Lower lobe of right lung (tissue), 2 donors: ENCODE measurements at regions not wholly inside any gene's neighbourhood (a gene's known extent, or its start where the extent isn't known, plus 50 kb on each side); places are given as distances from the start of the nearest gene placed in this dataset.
A peak's percentile ranks its signal among the peaks of the same experiment; 100 is the strongest.
"Not testable (repeated sequence)": the region's sequence is repeated elsewhere in the genome, so short reads cannot be mapped to it uniquely, and the experiment has no call there.

ENCODE experiments used
- ATAC-seq, 2 donors: fragments of 200-7000 bp; cut with Tn5 transposase; one replicate each; pipeline ENCODE4 v1.9.1; 2020 to 2022; ENCODE audit warnings: mild to moderate bottlenecking in 2 of 2, moderate library complexity in 2 of 2
- DNase-seq: peaks from one replicate; pipeline ENCODE4 v3.0.0-alpha.2; 2020
- H3K27ac ChIP-seq: fragments of 200-600 bp; one replicate; pipeline ENCODE4 v1.8.0; 2022
- H3K27me3 ChIP-seq: fragments of 200-600 bp; one replicate; pipeline ENCODE4 v1.8.0; 2022; ENCODE audit warnings: low read depth
- H3K36me3 ChIP-seq: fragments of 200-600 bp; one replicate; pipeline ENCODE4 v1.8.0; 2022; ENCODE audit warnings: mild to moderate bottlenecking
- H3K4me1 ChIP-seq: fragments of 200-600 bp; one replicate; pipeline ENCODE4 v1.8.0; 2022
- H3K4me3 ChIP-seq: fragments of 200-600 bp; one replicate; pipeline ENCODE4 v1.8.0; 2022; ENCODE audit warnings: mild to moderate bottlenecking
- H3K9me3 ChIP-seq: fragments of 200-600 bp; one replicate; pipeline ENCODE4 v1.8.0; 2022
- CTCF ChIP-seq: fragments of 200-600 bp; IDR thresholded peaks from one replicate; pipeline ENCODE4 v1.8.0; 2022; ENCODE audit warnings: antibody characterized with exemption, mild to moderate bottlenecking
- intact Hi-C: fragments of 100-400 bp; cut with DNase I; formaldehyde crosslinking; loops from one replicate; pipeline ENCODE4 v1.11.0; 2022
- donor health status: DM: no; HTN: yes; CAD: no; lungs with severe emphysema.

- no peak for TF ChIP-seq CTCF
- Histone ChIP-seq H3K27me3 (peaks cover 34% of the 10 kb centered on the region), H3K4me3 (no peak overlapping the region), H3K4me1 (no peaks in the 10 kb centered on the region), H3K9me3 (no peaks in the 10 kb centered on the region), H3K27ac (no peak overlapping the region), H3K36me3 (no peaks in the 10 kb centered on the region)
- intact Hi-C loops: no loop called here
- ATAC-seq: no peak
- DNase-seq: no peak
These were observed 483.0 kb downstream of the BRD1 start for GRCh38 chr22:49344656-49345055.

GRCh38 chr22:49344161-49344560 lies 483.5 kb downstream of the BRD1 start:
- DNase-seq: no peak
- Histone ChIP-seq H3K9me3 (no peaks in the 10 kb centered on the region), H3K27ac (no peak overlapping the region), H3K36me3 (no peaks in the 10 kb centered on the region), H3K4me1 (no peaks in the 10 kb centered on the region), H3K4me3 (no peak overlapping the region), H3K27me3 (peaks cover 34% of the 10 kb centered on the region)
- intact Hi-C loops: no loop called here
- TF ChIP-seq CTCF: no peak
- no peak for ATAC-seq

- Histone ChIP-seq H3K4me1 (no peaks in the 10 kb centered on the region), H3K4me3 (no peak overlapping the region), H3K27ac (no peak overlapping the region), H3K27me3 (peaks cover 24% of the 10 kb centered on the region), H3K36me3 (no peaks in the 10 kb centered on the region), H3K9me3 (no peaks in the 10 kb centered on the region)
- DNase-seq: peak; percentile 10
- TF ChIP-seq CTCF: no peak
- ATAC-seq: no peak
- intact Hi-C loops: no loop called here
These were observed 487.3 kb downstream of the BRD1 start for GRCh38 chr22:49340406-49340805.

GRCh38 chr22:49336483-49336882 lies 491.2 kb downstream of the BRD1 start:
- intact Hi-C loops, H3K36me3 ChIP-seq: not testable (repeated sequence)
- peak; percentile 19 for DNase-seq

GRCh38 chr22:49334976-49335375 lies 492.7 kb downstream of the BRD1 start:
- intact Hi-C loops: no loop called here
- no peak overlapping the region for H3K4me3 ChIP-seq
- no peak overlapping the region for H3K27ac ChIP-seq
- peak; percentile 14 for DNase-seq
- no peaks in the 10 kb centered on the region for H3K4me1 ChIP-seq
- H3K27me3 ChIP-seq: peaks cover 11% of the 10 kb centered on the region
- no peaks in the 10 kb centered on the region for H3K9me3 ChIP-seq
- no peak for ATAC-seq
- H3K36me3 ChIP-seq: no peaks in the 10 kb centered on the region
- no peak for TF ChIP-seq CTCF

More at GRCh38 chr22:49336483-49336882, 491.2 kb downstream of the BRD1 start:
- H3K27ac ChIP-seq, ATAC-seq, H3K4me1 ChIP-seq, H3K9me3 ChIP-seq, H3K4me3 ChIP-seq: not testable (repeated sequence)
- H3K27me3 ChIP-seq: peaks cover 19% of the 10 kb centered on the region

GRCh38 chr22:49334449-49334789 lies 493.3 kb downstream of the BRD1 start:
- ATAC-seq: no peak
- no peaks in the 10 kb centered on the region for H3K36me3 ChIP-seq
- no peak for TF ChIP-seq CTCF

More at GRCh38 chr22:49334449-49334789, 493.3 kb downstream of the BRD1 start:
- intact Hi-C loops: no loop called here
- peaks cover 11% of the 10 kb centered on the region for H3K27me3 ChIP-seq
- H3K9me3 ChIP-seq: no peaks in the 10 kb centered on the region
- H3K4me3 ChIP-seq: no peak overlapping the region
- no peaks in the 10 kb centered on the region for H3K4me1 ChIP-seq
- no peak for DNase-seq
- H3K27ac ChIP-seq: no peak overlapping the region
